ENCODE measurements at regions not wholly inside any gene's neighbourhood (a gene's known extent, or its start where the extent isn't known, plus 50 kb on each side); places are given as distances from the start of the nearest gene placed in this dataset.

DNA sequence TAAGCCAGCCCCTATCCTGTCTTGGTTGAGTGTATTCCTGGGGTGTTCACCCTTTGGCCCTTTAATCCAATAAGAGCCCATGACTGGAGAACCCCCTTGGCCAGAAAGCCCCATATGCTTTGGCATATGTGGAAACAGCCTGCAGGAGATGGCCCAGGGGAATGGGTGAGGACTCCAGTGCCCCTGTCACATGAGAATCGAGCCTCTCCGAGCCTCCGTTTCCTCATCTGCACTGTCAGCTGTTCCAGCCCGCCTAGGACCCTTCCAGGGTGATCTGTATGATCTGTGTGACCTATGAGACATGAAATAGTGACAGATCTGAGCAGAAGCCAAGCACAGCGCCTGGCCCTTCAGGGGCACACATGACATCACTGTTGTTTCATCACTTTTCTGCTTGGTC is 300.7 kb downstream of the ZNF536 start:
- no peak for DNase-seq

DNA sequence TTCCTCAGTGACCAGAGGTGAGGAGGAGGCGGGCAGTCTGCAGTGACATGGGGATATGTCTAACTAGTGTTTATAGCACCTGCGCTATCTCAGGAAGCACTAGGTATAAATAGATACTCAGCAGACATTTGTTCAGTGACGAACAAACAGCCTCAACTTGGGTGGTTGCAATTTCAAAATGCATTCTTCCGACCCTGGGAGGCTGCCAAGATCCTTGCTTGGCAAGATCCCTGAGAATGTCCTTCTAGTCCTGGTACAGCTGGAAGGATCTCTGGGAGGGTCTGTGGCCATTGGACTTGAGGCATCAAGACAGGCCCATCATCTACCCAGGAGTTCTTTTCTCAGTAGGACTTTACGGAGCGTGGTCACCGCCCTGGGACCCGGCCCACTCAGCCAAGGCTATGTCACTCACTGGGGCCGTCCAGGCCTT is 299.5 kb downstream of the ZNF536 start:
- no peak for DNase-seq

DNA sequence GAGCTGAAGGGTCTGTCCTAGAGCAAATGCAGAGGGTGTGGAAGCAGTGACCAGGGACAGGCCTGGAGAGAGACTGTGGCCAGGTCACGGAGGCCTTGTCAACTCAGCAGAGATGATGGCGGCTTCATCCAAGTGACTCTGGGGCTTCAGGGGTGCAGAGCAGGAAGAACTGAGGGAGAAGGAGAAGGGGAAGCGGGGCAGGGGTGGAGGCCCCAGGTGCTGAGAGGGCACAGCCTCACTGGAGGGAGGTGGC is 299.1 kb downstream of the ZNF536 start:
- no peak for DNase-seq

DNA sequence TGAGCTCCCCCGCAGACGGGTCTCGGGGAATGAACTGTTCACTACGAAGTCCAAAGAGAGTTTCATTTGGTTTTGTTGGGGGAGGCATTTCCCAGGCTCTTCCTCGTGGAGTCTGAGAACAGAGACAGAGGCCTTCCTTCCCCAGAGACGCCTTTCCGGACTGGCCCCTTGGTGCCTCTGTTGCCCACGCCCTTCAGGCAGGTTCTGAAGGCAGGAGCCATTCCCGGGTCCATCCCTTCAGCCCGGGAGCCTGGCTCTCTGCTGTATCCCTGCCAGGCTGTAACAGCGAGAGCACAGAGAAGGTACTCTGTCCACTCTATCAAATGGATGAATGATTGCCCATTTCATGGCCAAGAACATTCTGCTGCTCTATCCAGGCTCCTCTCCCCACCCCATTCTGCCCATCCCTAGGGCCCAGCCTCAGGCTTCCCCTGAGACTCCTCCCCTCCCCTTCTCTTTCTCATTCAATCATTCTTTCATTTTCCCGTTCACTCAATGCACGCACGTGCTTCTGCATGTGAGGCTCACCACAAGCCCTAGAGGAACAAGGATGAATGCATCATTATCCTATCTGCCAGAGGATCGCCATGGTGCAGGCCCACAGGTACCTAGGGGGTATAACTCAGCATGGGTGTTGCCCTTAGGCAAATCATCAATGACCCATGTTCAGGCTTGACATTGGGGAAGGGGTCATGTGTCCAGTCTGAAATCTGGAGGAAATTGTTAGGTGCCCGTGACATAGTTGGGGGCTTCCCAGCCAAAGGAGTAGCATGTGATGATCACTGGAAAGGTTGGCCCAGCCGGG is 298.6 kb downstream of the ZNF536 start:
- DNase-seq, result no peak

DNA sequence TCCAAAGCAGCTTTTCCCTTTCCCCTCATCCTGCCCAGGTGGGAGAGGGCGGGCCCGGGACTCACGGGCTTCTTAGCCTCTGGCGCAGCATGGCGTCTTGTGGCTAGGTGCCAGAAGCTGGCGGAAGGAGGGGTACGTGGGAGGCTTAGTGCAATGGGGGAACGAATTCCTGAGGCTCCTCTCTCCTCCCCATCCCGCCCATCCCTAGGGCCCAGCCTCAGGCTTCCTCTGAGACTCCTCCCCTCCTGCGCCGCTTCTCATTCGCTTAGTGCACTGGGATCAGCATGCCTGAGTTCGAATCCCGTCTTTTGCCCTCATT is 297.8 kb downstream of the ZNF536 start:
- DNase-seq, result no peak

DNA sequence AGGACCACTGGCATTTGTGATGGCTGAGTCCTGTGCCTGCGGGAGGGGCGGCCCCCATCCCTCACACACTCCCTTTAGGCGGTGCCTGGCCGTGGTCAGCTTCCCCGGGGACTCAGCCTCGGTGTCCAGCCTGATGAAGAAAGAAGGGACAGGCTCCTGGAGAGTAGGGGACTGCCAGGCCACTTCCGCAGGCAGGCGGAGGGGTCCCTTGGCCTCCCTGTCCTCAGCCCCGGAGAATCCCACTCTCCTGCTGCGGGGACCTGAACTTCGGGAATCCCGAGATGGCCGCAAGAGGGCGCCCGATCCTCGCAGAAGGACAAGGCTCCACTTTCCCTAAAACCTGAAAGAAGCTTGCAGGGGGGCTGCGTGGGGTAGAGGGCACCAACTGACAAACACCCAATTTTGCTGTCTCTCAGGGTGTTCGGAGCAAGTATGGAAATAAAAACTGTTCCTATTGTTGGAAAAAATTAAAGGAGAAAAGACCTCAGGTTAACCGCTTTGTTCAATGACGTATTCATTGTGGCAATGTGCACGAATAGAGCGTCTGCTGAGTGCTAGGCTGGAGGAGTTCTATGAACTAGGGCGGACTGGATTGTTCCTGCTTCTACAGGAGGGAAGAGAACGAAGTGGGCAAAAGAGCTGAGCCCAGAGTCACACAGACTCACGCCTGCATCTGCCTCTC is 297.3 kb downstream of the ZNF536 start:
- DNase-seq, result peak; percentile 56

DNA sequence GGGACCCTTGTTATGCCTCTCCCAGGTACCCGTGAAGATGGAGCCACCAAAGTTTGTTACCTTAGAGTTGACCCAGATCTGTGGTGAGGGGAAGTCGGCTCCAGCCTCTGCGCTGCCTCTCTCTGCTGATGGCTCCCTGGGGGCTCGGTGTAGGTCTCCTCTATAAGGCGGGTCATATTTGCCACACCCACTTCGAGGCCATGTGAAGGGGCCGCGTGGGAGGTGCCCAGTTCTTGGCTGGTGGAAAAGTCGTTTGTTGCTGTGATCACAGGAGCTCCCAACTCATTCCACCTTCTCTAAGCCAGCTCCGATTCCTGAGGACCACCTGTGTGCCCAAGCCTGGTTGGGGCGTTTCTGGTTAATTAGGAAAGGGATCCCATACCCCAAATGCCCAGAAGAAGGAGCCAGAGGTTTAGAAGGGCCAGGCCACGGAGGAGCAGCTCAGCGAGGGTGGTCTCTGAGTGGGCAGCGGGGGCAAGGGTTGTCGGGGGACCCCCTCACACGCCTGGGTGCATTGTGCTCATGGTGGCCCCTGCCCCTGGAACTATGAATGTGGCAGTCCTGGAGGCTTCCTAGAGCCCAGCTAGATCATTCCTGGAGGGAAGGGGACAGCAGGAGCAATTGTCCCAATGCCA is 296.5 kb downstream of the ZNF536 start:
- DNase-seq, result no peak

DNA sequence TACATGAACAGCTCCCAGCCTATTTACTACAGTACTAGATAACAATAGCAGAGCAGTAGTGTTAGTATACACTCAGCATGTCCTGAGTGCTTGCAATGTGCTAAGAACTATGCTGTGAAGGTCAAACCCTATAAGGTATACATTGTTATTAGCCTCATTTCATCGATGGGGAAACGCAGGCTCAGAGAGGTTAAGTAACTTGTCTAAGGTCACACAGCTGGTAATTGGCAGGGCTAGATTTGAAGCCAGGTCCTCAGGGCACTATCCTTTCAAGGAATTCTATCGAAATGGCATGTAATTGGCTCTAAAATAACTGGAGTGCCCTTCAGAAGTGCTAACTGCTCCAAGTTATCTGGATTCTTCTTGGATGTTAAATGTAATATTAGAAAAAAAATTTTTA is 295.6 kb downstream of the ZNF536 start:
- DNase-seq, result no peak

DNA sequence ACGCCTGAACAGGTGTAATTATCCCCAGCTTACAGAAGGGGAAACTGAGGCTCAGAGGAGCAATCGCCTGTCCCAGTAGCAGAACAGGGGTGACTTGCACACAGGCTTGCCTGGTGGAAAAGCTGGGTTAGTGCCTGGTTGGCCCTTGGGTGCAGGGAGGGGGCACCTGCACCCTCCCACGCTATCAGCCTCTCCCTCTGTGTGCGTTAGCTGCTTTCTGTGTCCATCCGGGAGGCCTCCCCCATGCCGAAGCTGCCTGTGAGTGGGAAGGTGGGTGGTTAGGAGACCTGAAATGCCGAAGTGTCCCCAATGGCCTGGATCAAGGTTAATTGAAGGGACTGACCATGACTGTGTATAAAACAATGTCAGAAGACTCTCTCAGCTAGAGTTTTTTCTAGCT is 295.0 kb downstream of the ZNF536 start:
- DNase-seq, result no peak

DNA sequence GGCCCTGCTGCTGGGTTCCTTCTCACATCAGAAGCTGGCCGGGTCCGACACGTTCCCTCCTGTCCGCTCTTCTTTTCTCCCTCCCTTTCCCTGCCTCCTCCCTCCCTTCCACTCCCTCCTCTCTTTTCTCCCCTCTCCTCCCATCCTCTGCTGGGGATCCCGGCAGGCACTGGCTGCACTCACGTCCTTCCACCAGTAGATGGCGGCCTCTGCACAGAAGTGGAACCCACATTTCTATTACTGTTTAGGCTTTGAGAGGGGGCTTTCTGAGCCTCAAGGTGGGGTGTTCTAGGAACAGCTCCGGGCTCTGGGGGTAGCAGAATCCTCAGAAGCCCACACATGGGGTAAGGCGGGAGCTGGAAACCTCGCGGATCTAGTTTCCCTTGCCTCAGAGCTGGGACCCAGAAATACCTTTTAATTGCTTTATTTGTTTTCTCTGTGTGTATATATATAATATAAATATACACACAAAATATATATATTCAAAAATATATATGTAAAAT is 294.2 kb downstream of the ZNF536 start:
- no peak for DNase-seq

DNA sequence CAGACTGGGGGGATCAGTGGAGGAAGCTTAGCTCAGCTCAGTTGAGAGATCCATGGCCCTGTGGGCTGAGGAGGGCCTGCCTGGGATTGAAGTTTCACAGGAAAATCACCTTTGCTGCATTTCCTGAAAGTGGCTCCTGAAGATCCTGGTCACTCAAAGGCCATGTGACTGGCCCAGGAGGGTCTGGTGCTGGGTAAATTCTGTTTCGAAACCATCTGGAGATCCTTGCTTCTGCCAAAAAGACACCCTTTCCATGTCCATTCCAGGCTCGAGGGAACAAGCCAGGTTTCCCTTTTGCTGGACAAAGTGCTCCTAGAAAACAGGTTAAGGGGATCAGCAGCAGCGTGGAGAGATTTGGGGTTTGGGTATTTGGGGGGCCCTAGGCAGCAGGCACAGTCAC is 293.3 kb downstream of the ZNF536 start:
- no peak for DNase-seq

DNA sequence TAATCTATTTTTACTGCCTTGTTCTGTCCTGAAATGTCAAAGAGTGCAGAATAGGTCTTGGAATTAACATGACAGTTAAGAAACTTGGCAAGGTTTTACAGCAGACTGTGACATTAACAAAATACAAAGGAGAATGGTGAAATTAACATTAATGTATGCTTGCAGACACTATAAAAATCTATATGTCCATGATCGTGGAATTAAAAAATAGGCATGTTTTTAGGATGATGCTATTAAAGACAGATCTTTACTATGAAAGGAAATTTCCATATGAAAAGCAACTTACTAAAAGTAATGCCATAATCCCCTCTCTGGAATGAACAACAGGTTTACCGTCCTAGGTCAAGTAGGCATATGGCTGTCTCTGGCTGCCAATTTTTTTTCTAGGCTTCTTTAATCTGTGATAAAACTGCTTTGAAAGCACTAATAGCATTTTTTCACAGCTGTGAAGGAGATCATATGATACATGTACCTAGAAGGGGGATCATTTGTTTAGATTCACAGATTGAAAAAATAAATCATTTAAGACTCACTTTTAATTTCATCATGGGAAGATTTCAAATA is 291.5 kb downstream of the ZNF536 start:
- no peak for DNase-seq

DNA sequence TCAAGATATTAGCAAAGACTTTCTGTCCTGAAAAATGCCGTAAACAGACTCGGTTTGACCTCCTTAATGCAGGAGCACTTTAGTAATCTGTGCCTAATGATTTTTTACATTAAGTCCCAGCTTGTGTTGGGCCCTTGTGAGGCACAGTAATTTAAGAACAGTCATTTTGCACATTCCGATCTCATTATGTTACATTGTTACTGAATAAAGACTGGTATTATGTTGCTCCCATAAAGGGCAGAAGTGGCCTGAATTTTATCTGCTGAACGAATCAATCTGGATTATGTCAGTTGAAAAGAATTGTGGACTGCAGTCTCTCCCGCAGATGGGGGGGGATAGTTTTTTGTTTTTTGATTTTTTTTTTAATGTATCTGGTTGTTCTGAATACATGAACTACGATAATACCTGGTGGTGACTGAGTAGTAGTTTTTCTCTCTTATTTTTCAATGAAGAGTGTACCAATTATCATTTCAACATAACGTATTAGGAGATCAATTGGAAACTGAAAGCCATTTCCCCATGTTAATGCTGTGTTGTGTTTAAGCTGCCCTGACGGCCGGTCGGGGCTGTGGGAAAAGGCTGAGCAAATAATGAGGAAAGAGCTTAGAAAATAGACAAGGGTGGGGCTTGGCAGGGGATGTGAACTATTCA is 290.2 kb downstream of the ZNF536 start:
- no peak for DNase-seq

DNA sequence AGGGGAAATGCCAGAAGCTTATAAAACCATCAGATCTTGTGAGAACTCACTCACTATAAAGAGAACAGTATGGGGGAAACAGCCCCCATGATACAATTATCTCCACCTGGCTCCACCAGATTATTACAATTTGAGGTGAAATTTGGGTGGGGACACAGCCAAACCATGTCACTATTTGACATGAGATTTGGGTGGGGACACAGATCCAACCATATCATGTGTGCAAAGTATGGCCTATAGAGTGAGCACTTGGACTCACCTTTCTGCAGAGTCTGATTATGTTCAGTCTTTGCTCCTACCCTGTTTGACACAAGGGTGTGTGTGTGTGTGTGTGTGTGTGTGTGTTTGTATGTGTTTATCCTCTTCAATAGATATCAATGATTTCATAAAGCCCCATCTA is 287.5 kb downstream of the ZNF536 start:
- DNase-seq, result no peak

DNA sequence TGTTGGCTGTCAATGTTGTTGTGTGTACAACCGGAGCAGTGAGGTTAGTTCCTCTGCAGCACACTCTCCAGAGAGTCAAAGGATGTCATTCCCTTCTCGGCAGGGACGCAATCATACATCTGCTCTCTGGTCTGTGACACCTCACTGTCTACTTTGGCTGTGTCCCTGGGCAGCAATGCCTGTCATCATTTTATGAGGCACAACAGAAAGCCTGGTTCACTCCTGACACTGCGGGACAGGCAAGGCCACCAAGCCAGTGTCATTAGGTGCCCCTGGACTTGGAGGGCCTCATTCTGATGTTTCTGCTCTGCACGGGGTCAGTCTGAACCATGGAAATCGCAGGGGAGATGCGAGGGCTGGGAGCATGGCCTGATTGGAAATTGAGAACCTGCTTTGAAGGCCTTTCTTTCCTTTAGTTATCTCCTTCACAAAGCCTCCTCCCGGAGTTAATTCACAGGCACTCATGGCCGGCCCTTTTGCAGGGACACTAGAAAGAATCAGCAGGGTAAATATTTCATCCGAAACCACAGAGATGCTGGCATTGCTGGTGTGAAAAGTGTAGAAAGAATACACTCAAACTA is 284.4 kb downstream of the ZNF536 start:
- no peak for DNase-seq

DNA sequence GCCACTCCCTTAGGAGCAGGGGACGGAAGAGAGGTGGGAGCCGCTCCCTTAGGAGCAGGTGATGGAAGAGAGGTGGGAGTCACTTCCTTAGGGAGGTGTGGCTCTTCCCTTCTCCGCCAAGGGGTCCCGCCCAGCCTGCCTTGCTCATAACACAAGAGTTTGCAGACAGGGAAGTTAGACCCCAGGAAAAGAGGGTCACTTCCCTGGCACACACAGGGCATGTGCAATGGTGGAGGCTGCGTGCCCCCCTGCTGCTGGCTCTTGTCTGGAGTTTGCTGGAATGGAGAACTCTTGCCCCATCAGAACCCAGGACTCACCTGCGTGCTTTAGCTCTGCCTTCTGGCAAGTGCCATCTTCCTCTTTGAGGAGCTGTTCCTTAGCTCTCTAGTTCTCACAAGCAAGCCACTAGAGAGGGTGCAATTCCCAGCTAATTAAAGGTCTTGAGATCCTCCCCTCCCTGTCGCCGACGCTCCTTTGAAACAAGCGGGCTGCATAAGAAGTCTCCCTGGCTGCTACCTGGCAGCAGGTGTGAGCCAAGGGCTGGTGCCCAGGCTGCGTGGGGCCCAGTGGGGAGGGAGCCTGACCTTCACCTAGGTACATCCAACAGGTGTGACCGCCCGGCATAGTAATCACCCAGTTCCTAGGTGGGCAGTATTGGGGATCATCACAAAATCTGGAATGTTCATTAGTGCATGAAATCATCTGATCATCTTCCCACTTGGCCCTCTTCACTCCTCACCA is 281.6 kb downstream of the ZNF536 start:
- DNase-seq, result no peak

DNA sequence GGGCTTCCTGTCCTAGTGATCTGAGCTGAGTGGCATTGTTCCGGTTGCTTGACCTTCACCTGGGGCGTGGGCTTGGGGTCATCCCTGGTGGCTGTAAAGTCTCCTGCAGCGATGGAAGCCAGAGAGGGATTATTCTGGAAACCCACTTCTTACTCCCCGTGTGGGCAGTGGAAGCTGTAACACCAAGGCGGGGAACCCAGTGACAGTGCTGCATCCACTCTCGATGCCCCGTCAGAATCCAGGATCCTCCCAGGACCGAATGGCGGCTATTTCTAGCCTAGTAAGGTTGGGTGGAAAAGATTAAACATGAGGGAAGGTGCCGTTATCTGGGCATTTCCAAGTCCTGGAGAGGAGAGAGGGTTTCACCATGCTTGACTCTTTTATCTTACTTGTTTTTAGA is 280.6 kb downstream of the ZNF536 start:
- DNase-seq, result no peak

DNA sequence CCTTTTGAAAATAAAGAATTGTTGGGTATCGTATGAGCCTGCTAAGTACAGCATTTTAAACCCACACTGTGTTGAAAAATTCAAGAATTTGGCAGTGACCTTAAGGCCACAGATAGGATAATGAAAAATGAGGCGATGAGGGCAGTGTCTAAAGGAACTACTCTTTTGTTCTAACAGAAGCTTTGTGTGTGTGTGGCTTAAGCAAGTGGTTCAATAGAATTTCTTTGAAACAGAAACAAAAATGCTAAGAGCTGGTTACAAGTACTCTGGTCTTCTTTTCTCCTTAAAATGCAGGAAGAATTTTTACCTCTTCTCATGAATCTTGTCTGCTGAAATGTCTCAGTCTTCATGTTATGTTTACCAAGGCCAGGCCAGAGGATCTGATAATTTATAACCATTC is 279.5 kb downstream of the ZNF536 start:
- no peak for DNase-seq

DNA sequence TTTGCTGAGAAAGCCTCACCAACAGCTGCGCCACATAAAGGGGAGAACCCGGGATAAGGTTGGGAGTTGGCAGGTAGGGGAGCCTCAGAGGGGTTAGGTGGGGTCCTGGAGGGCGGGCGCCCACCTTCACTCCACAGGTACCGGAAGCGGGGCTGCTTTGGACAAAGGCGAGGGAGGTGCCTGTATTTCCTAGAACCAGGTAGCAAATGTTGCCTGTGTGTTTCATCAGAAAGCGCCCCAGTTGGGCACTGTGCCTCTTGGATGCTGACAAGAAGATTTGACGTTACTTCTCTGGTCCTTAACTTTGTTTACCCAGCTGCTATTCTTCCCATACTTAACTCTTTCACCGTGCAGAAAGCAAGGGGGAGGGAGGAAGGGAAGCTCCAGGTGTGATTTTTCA is 278.9 kb downstream of the ZNF536 start:
- no peak for DNase-seq

DNA sequence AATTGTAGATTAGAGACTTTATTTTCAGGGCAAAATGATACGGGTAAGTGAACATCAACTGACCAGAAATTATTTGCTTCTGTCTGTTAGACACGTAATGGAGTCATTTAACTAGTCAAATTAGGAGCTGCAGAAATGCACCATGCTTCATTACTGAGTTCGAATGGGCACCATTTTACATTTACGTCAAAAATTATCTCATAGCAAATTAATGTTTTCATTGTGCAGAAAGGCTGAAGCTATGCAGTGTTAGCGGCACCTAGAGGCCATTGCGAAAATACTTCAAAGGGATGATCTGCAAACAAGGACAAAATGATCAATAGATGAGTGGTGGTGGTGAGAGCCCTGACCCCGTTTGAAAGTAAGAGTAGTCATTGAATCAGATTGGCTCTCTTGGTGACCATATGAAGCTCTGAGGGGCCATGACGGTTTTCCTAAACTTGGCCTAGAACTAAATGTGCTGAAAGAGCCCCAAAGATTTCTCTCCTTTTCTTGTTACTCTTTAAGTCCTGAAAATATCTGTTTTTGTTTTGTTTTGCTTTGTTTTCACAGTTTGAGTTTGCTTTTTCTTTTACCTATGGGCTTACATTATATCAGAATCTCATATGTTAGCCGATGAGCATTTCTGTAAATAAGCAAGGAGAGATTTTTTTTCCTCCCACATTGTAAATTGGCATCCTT is 277.9 kb downstream of the ZNF536 start:
- DNase-seq, result no peak
